Muscle layer of duodenum (tissue), 2 donors: ENCODE measurements at regions not wholly inside any gene's neighbourhood (a gene's known extent, or its start where the extent isn't known, plus 50 kb on each side); places are given as distances from the start of the nearest gene placed in this dataset.
"Not testable (repeated sequence)": the region's sequence is repeated elsewhere in the genome, so short reads cannot be mapped to it uniquely, and the experiment has no call there.

ENCODE experiments used
- H3K27ac ChIP-seq: one replicate; pipeline ENCODE4 v1.7.0; 2013; ENCODE audit warnings: mild to moderate bottlenecking, low read length
- H3K27me3 ChIP-seq: one replicate; pipeline ENCODE4 v1.7.0; 2013; ENCODE audit warnings: low read depth, mild to moderate bottlenecking, control low read depth, low read length
- H3K36me3 ChIP-seq, 2 donors: one replicate each; pipeline ENCODE4 v1.7.0; 2013; ENCODE audit warnings: low read length in 2 of 2, control low read depth in 1 of 2, mild to moderate bottlenecking in 1 of 2; ENCODE audit not compliant: insufficient read depth in 2 of 2, control insufficient read depth in 1 of 2
- H3K4me1 ChIP-seq, 2 donors: one replicate each; pipeline ENCODE4 v1.7.0; 2013; ENCODE audit warnings: low read length in 2 of 2, mild to moderate bottlenecking in 2 of 2, control low read depth in 1 of 2, moderate library complexity in 1 of 2; ENCODE audit not compliant: insufficient read depth in 2 of 2, control insufficient read depth in 1 of 2
- H3K4me3 ChIP-seq, 2 donors: one replicate each; pipeline ENCODE4 v1.7.0; 2013; ENCODE audit warnings: low read length in 2 of 2, low read depth in 1 of 2, mild to moderate bottlenecking in 1 of 2
- H3K9me3 ChIP-seq, 2 donors: one replicate each; pipeline ENCODE4 v1.7.0; 2013; ENCODE audit warnings: low read length in 2 of 2, control low read depth in 1 of 2, mild to moderate bottlenecking in 1 of 2; ENCODE audit not compliant: control insufficient read depth in 1 of 2
- donor health status: healthy.

GRCh38 chr16:5203675-5204074, 106.1 kb upstream of the EEF2KMT start:
- H3K9me3 ChIP-seq, H3K36me3 ChIP-seq, H3K27me3 ChIP-seq, H3K4me1 ChIP-seq, H3K27ac ChIP-seq, H3K4me3 ChIP-seq: not testable (repeated sequence)

- Histone ChIP-seq H3K4me1 (no peaks in the 10 kb centered on the region), H3K4me3 (no peak overlapping the region), H3K27me3 (no peaks in the 10 kb centered on the region), H3K36me3 (no peaks in the 10 kb centered on the region), H3K9me3 (peaks cover 0 to 5% of the 10 kb centered on the region in 2 donors), H3K27ac (no peak overlapping the region)
Observed at GRCh38 chr16:5200123-5200522, 102.5 kb upstream of the EEF2KMT start.

- Histone ChIP-seq H3K36me3 (no peaks in the 10 kb centered on the region), H3K4me1 (no peaks in the 10 kb centered on the region), H3K27ac (no peak overlapping the region), H3K27me3 (no peaks in the 10 kb centered on the region), H3K4me3 (no peak overlapping the region), H3K9me3 (peaks cover 0 to 5% of the 10 kb centered on the region in 2 donors)
Observed at GRCh38 chr16:5196204-5196603, 98.6 kb upstream of the EEF2KMT start.

- Histone ChIP-seq H3K9me3 (peaks cover 0 to 5% of the 10 kb centered on the region in 2 donors), H3K36me3 (no peaks in the 10 kb centered on the region), H3K4me3 (no peak overlapping the region), H3K27me3 (no peaks in the 10 kb centered on the region), H3K4me1 (no peaks in the 10 kb centered on the region), H3K27ac (no peak overlapping the region)
Observed at GRCh38 chr16:5193861-5194260, 96.3 kb upstream of the EEF2KMT start.

- H3K27me3 ChIP-seq, result no peaks in the 10 kb centered on the region
- H3K27ac ChIP-seq, result no peak overlapping the region
- no peaks in the 10 kb centered on the region for H3K36me3 ChIP-seq
- H3K9me3 ChIP-seq, result no peaks in the 10 kb centered on the region
- no peaks in the 10 kb centered on the region for H3K4me1 ChIP-seq
- H3K4me3 ChIP-seq, result no peak overlapping the region
Observed at GRCh38 chr16:5188989-5189352, 91.4 kb upstream of the EEF2KMT start.

- Histone ChIP-seq H3K9me3 (no peaks in the 10 kb centered on the region), H3K27ac (no peak overlapping the region), H3K4me3 (no peak overlapping the region), H3K27me3 (no peaks in the 10 kb centered on the region), H3K36me3 (no peaks in the 10 kb centered on the region), H3K4me1 (no peaks in the 10 kb centered on the region)
Observed at GRCh38 chr16:5188318-5188988, 90.9 kb upstream of the EEF2KMT start.

GRCh38 chr16:5187402-5187952, 89.9 kb upstream of the EEF2KMT start:
- Histone ChIP-seq H3K4me3 (no peak overlapping the region), H3K27ac (no peak overlapping the region), H3K9me3 (no peaks in the 10 kb centered on the region), H3K36me3 (no peaks in the 10 kb centered on the region), H3K4me1 (no peaks in the 10 kb centered on the region), H3K27me3 (no peaks in the 10 kb centered on the region)

- Histone ChIP-seq H3K36me3 (no peaks in the 10 kb centered on the region), H3K27me3 (no peaks in the 10 kb centered on the region), H3K27ac (no peak overlapping the region), H3K4me1 (no peaks in the 10 kb centered on the region), H3K4me3 (no peak overlapping the region), H3K9me3 (no peaks in the 10 kb centered on the region)
Observed at GRCh38 chr16:5186381-5186903, 88.8 kb upstream of the EEF2KMT start.

- Histone ChIP-seq H3K36me3 (no peaks in the 10 kb centered on the region), H3K9me3 (peaks cover 5 to 21% of the 10 kb centered on the region in 2 donors), H3K4me1 (no peaks in the 10 kb centered on the region), H3K4me3 (no peak overlapping the region), H3K27ac (no peak overlapping the region), H3K27me3 (no peaks in the 10 kb centered on the region)
Observed at GRCh38 chr16:5176505-5176904, 78.9 kb upstream of the EEF2KMT start.

- H3K36me3 ChIP-seq, result no peaks in the 10 kb centered on the region
- H3K27me3 ChIP-seq, result no peaks in the 10 kb centered on the region
- no peak overlapping the region for H3K4me3 ChIP-seq
- H3K4me1 ChIP-seq, result no peaks in the 10 kb centered on the region
- H3K27ac ChIP-seq, result no peak overlapping the region
- peaks cover 5 to 21% of the 10 kb centered on the region in 2 donors for H3K9me3 ChIP-seq
Observed at GRCh38 chr16:5175266-5175665, 77.7 kb upstream of the EEF2KMT start.

- no peaks in the 10 kb centered on the region for H3K36me3 ChIP-seq
- H3K4me1 ChIP-seq, result no peaks in the 10 kb centered on the region
- peaks cover 0 to under 1% of the 10 kb centered on the region in 2 donors for H3K9me3 ChIP-seq
- H3K27ac ChIP-seq, result no peak overlapping the region
- H3K4me3 ChIP-seq, result no peak overlapping the region
- no peaks in the 10 kb centered on the region for H3K27me3 ChIP-seq
Observed at GRCh38 chr16:5166486-5166885, 68.9 kb upstream of the EEF2KMT start.

- not testable (repeated sequence) for H3K27me3 ChIP-seq, H3K4me3 ChIP-seq, H3K36me3 ChIP-seq
Observed at GRCh38 chr16:5165429-5165828, 67.8 kb upstream of the EEF2KMT start.

More at GRCh38 chr16:5165429-5165828, 67.8 kb upstream of the EEF2KMT start:
- not testable (repeated sequence) for H3K4me1 ChIP-seq, H3K27ac ChIP-seq, H3K9me3 ChIP-seq
